ENCODE measurements at regions not wholly inside any gene's neighbourhood (a gene's known extent, or its start where the extent isn't known, plus 50 kb on each side); places are given as distances from the start of the nearest gene placed in this dataset.

DNA sequence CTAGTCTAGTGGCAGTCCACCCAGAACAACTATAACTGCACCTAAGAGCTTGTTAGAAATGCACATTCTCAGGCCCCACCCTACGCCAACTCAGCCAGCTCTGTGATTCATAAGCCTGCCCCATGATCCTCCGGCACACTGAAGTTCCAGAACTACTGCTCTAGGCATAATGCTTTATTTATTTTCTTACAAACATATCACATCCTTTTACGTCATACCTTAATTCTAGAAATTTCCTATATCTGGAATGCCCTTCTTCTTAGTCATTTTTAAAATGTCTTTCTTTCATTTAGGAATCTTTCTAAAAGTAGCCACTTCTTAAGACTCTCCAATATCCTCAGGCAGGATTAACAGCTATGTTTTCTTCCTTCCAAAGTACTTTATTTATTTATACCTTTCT is 480.1 kb downstream of the INHBA start:
- H3F3A ChIP-seq (ENCODE audit: insufficient read depth, low read length, poor library complexity, severe bottlenecking) = no peaks in the 10 kb centered on the region
- no peak overlapping the region for H3K4me2 ChIP-seq (ENCODE audit: low read length)
- H4K20me1 ChIP-seq (ENCODE audit: insufficient read depth) = no peaks in the 10 kb centered on the region
- H3K4me3 ChIP-seq (ENCODE audit: low read length) = no peak overlapping the region
- H3K9me2 ChIP-seq (ENCODE audit: insufficient read depth, low read length) = no peaks in the 10 kb centered on the region
- H2AFZ ChIP-seq (ENCODE audit: low read depth, low read length) = no peak overlapping the region
- H3K9ac ChIP-seq (ENCODE audit: low read length) = no peak overlapping the region
- no peak overlapping the region for H3K27ac ChIP-seq (ENCODE audit: low read length)
- no peaks in the 10 kb centered on the region for H3K79me2 ChIP-seq (replicated peaks; ENCODE audit: insufficient read depth, low read length)
- no peaks in the 10 kb centered on the region for H3K36me3 ChIP-seq (ENCODE audit: insufficient read depth, low read length)
- TF ChIP-seq SMC3 (conservative IDR thresholded peaks at IDR 0.05; ENCODE audit: poor library complexity) = no peak
- no peak for TF ChIP-seq REST (IDR thresholded peaks at IDR 0.05; ENCODE audit: borderline replicate concordance)
- no peak for TF ChIP-seq MXI1 (conservative IDR thresholded peaks at IDR 0.05; ENCODE audit: poor library complexity, severe bottlenecking)
- no peak for TF ChIP-seq POLR2AphosphoS5 (IDR thresholded peaks at IDR 0.05)
- no peak for TF ChIP-seq EZH2 (IDR thresholded peaks at IDR 0.05; ENCODE audit: borderline replicate concordance, insufficient read depth, low read length, poor library complexity, severe bottlenecking)
- no peak for TF ChIP-seq RAD21 (conservative IDR thresholded peaks at IDR 0.05)
- TF ChIP-seq TAF1 (IDR thresholded peaks at IDR 0.05; ENCODE audit: low read depth) = no peak
- TF ChIP-seq, protein P1, sequence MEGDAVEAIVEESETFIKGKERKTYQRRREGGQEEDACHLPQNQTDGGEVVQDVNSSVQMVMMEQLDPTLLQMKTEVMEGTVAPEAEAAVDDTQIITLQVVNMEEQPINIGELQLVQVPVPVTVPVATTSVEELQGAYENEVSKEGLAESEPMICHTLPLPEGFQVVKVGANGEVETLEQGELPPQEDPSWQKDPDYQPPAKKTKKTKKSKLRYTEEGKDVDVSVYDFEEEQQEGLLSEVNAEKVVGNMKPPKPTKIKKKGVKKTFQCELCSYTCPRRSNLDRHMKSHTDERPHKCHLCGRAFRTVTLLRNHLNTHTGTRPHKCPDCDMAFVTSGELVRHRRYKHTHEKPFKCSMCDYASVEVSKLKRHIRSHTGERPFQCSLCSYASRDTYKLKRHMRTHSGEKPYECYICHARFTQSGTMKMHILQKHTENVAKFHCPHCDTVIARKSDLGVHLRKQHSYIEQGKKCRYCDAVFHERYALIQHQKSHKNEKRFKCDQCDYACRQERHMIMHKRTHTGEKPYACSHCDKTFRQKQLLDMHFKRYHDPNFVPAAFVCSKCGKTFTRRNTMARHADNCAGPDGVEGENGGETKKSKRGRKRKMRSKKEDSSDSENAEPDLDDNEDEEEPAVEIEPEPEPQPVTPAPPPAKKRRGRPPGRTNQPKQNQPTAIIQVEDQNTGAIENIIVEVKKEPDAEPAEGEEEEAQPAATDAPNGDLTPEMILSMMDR (IDR thresholded peaks at IDR 0.05; ENCODE audit: poor library complexity, severe bottlenecking) = no peak
- no peak for TF ChIP-seq EP300 (conservative IDR thresholded peaks at IDR 0.05; ENCODE audit: poor library complexity, severe bottlenecking)
- no peaks in the 10 kb centered on the region for H3K9me3 ChIP-seq (ENCODE audit: low read length)
- no peaks in the 10 kb centered on the region for H3K27me3 ChIP-seq (ENCODE audit: insufficient read depth, low read depth, low read length)

DNA sequence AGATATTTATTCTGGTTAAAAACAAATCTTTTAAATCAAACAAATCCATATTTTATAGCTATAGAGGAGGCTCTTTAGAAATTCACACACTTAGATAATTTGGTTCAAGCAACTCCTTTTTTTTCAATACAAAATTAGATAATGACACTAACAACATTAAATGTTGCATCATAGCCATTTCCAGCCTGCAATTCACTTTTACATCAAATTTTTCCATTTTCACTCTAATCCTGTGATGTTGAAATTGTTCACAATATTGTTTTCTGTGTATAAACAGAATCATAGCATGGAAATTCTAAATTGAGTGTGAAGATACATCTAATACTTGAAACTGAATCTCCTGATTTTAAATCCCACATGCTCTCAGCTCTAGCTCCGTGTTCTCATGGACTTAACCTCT is 482.6 kb downstream of the INHBA start:
- H3K27me3 ChIP-seq (ENCODE audit: insufficient read depth, low read depth, low read length) = no peaks in the 10 kb centered on the region

More for the DNA sequence above, 482.6 kb downstream of the INHBA start:
- no peak overlapping the region for H3K9ac ChIP-seq (ENCODE audit: low read length)
- TF ChIP-seq, protein P1 (IDR thresholded peaks at IDR 0.05; ENCODE audit: poor library complexity, severe bottlenecking) = no peak
- TF ChIP-seq EP300 (conservative IDR thresholded peaks at IDR 0.05; ENCODE audit: poor library complexity, severe bottlenecking) = no peak
- no peak for TF ChIP-seq SMC3 (conservative IDR thresholded peaks at IDR 0.05; ENCODE audit: poor library complexity)
- H3K27ac ChIP-seq (ENCODE audit: low read length) = no peak overlapping the region
- no peak overlapping the region for H2AFZ ChIP-seq (ENCODE audit: low read depth, low read length)
- no peak overlapping the region for H3K4me3 ChIP-seq (ENCODE audit: low read length)
- H4K20me1 ChIP-seq (ENCODE audit: insufficient read depth) = no peaks in the 10 kb centered on the region
- no peak overlapping the region for H3K4me2 ChIP-seq (ENCODE audit: low read length)
- H3K9me3 ChIP-seq (ENCODE audit: low read length) = no peaks in the 10 kb centered on the region
- no peaks in the 10 kb centered on the region for H3K36me3 ChIP-seq (ENCODE audit: insufficient read depth, low read length)
- H3F3A ChIP-seq (ENCODE audit: insufficient read depth, low read length, poor library complexity, severe bottlenecking) = no peaks in the 10 kb centered on the region
- H3K9me2 ChIP-seq (ENCODE audit: insufficient read depth, low read length) = no peaks in the 10 kb centered on the region
- H3K79me2 ChIP-seq (replicated peaks; ENCODE audit: insufficient read depth, low read length) = no peaks in the 10 kb centered on the region

Data from neural cell (in vitro differentiated cells).